ENCODE measurements at regions not wholly inside any gene's neighbourhood (a gene's known extent, or its start where the extent isn't known, plus 50 kb on each side); places are given as distances from the start of the nearest gene placed in this dataset.

GRCh38 chr11:119977561-119977860 lies 160.4 kb downstream of the TRIM29 start:
- intact Hi-C loops (cut with DNase I) = no loop called here

GRCh38 chr11:119976805-119977560 lies 160.9 kb downstream of the TRIM29 start:
- 79 to 84% methylated on average over 13 of the region's 13 CpGs for WGBS, 2 donors
- H3K27me3 ChIP-seq = no peaks in the 10 kb centered on the region
- intact Hi-C loops (cut with DNase I) = no loop called here
- TF ChIP-seq CTCF (IDR thresholded peaks at IDR 0.05) = no peak
- TF ChIP-seq POLR2A (IDR thresholded peaks at IDR 0.05) = no peak
- no peak for DNase-seq
- H3K36me3 ChIP-seq = no peaks in the 10 kb centered on the region
- H3K4me3 ChIP-seq (replicated peaks in 1 of 3) = no peak overlapping the region
- H3K4me1 ChIP-seq = no peaks in the 10 kb centered on the region
- no peaks in the 10 kb centered on the region for H3K9me3 ChIP-seq
- no peak overlapping the region for H3K27ac ChIP-seq

More at GRCh38 chr11:119977561-119977860, 160.4 kb downstream of the TRIM29 start:
- H3K36me3 ChIP-seq = no peaks in the 10 kb centered on the region
- no peaks in the 10 kb centered on the region for H3K9me3 ChIP-seq
- no peak for DNase-seq
- H3K27ac ChIP-seq = no peak overlapping the region
- TF ChIP-seq POLR2A (IDR thresholded peaks at IDR 0.05) (no peak), CTCF (IDR thresholded peaks at IDR 0.05) (no peak)
- H3K27me3 ChIP-seq = no peaks in the 10 kb centered on the region
- H3K4me3 ChIP-seq (replicated peaks in 1 of 3) = no peak overlapping the region
- 76 to 81% methylated on average over 3 of the region's 3 CpGs for WGBS, 2 donors
- no peaks in the 10 kb centered on the region for H3K4me1 ChIP-seq

- intact Hi-C loops (cut with DNase I) = no loop called here
- Histone ChIP-seq H3K27ac (no peak overlapping the region), H3K4me3 (replicated peaks in 1 of 3) (no peak overlapping the region), H3K9me3 (no peaks in the 10 kb centered on the region), H3K27me3 (no peaks in the 10 kb centered on the region), H3K36me3 (no peaks in the 10 kb centered on the region), H3K4me1 (no peaks in the 10 kb centered on the region)
- 33 to 38% methylated on average over 8 of the region's 15 CpGs for WGBS, 2 donors
- DNase-seq = no peak
- TF ChIP-seq CTCF (IDR thresholded peaks at IDR 0.05) = no peak
Measured at GRCh38 chr11:119975561-119976152, 162.3 kb downstream of the TRIM29 start.

- intact Hi-C loops (cut with DNase I) = no loop called here
- no peak overlapping the region for H3K4me3 ChIP-seq (replicated peaks in 1 of 3)
- H3K27ac ChIP-seq = no peak overlapping the region
- H3K4me1 ChIP-seq = no peaks in the 10 kb centered on the region
- no peaks in the 10 kb centered on the region for H3K27me3 ChIP-seq
- H3K9me3 ChIP-seq = no peaks in the 10 kb centered on the region
- H3K36me3 ChIP-seq = no peaks in the 10 kb centered on the region
- 76 to 78% methylated on average over 4 of the region's 4 CpGs for WGBS, 2 donors
- no peak for DNase-seq
- no peak for TF ChIP-seq POLR2A (IDR thresholded peaks at IDR 0.05)
- no peak for TF ChIP-seq CTCF (IDR thresholded peaks at IDR 0.05)
Measured at GRCh38 chr11:119974467-119974866, 163.4 kb downstream of the TRIM29 start.

GRCh38 chr11:119974051-119974450 lies 163.9 kb downstream of the TRIM29 start:
- Histone ChIP-seq H3K27ac (no peak overlapping the region), H3K9me3 (no peaks in the 10 kb centered on the region), H3K4me1 (no peaks in the 10 kb centered on the region), H3K4me3 (replicated peaks in 1 of 3) (no peak overlapping the region), H3K27me3 (no peaks in the 10 kb centered on the region), H3K36me3 (no peaks in the 10 kb centered on the region)
- DNase-seq = no peak
- WGBS, 2 donors = 68 to 82% methylated on average over 4 of the region's 4 CpGs
- TF ChIP-seq CTCF (IDR thresholded peaks at IDR 0.05) (no peak), POLR2A (IDR thresholded peaks at IDR 0.05) (no peak)
- intact Hi-C loops (cut with DNase I) = no loop called here
